Spleen (tissue), 11 donors: ENCODE measurements at regions not wholly inside any gene's neighbourhood (a gene's known extent, or its start where the extent isn't known, plus 50 kb on each side); places are given as distances from the start of the nearest gene placed in this dataset.

ENCODE experiments used
- DNase-seq: peaks from one replicate; pipeline ENCODE4 v3.0.0-alpha.2; 2020
- H3K27ac ChIP-seq, 8 donors: fragments of 200-600 bp; sonication (generic) in 7 of 8; 1 replicate in 4 of 8; 2 replicates in 4 of 8; pipeline versions ENCODE4 v1.5.0 to v1.8.0; 2016 to 2021; ENCODE audit warnings: inconsistent platforms in 4 of 8, mild to moderate bottlenecking in 4 of 8, moderate library complexity in 1 of 8
- H3K27me3 ChIP-seq, 7 donors: fragments of 200-600 bp; sonication (generic) in 6 of 7; replicated peaks in 1 of 7; 1 replicate in 4 of 7; 2 replicates in 3 of 7; pipeline versions ENCODE4 v1.5.0 to v1.8.0; 2016 to 2021; ENCODE audit warnings: inconsistent platforms in 3 of 7, mild to moderate bottlenecking in 1 of 7
- H3K36me3 ChIP-seq, 6 donors: fragments of 200-600 bp; sonication (generic) in 5 of 6; 1 replicate in 4 of 6; 2 replicates in 2 of 6; pipeline versions ENCODE4 v1.5.0 to v1.8.0; 2016 to 2021; ENCODE audit warnings: inconsistent platforms in 2 of 6
- H3K4me1 ChIP-seq, 6 donors: fragments of 200-600 bp; sonication (generic) in 5 of 6; 1 replicate in 3 of 6; 2 replicates in 3 of 6; pipeline versions ENCODE4 v1.5.0 to v1.8.0; 2016 to 2021; ENCODE audit warnings: inconsistent platforms in 3 of 6
- H3K4me3 ChIP-seq, 8 donors: fragments of 200-600 bp; sonication (generic) in 7 of 8; 1 replicate in 4 of 8; 2 replicates in 4 of 8; pipeline versions ENCODE4 v1.5.0 to v1.8.0; 2016 to 2021; ENCODE audit warnings: inconsistent platforms in 4 of 8, mild to moderate bottlenecking in 4 of 8, moderate library complexity in 2 of 8
- H3K9me3 ChIP-seq, 8 donors: fragments of 200-600 bp; sonication (generic) in 7 of 8; 1 replicate in 4 of 8; 2 replicates in 4 of 8; pipeline versions ENCODE4 v1.5.0 to v1.8.0; 2016 to 2021; ENCODE audit warnings: inconsistent platforms in 4 of 8
- POLR2A ChIP-seq, 3 donors: fragments of 450-650 bp; IDR thresholded peaks; one replicate each; pipeline ENCODE4 v1.5.1; 2017; ENCODE audit warnings: antibody characterized with exemption in 3 of 3, mild to moderate bottlenecking in 1 of 3
- POLR2AphosphoS5 ChIP-seq, 3 donors: sonication (generic); formaldehyde crosslinking; IDR thresholded peaks; one replicate each; pipeline ENCODE4 v1.5.1; 2017; ENCODE audit warnings: antibody characterized with exemption in 3 of 3
- WGBS, 5 donors: extraction: QIAGEN DNeasy Blood & Tissue Kit in 3 of 5; methylation state at CpG; one replicate each; pipeline versions ENCODE4 v1.1.5 to v1.1.7; 2013 to 2018; 5-methylcytosine and 5-hydroxymethylcytosine counted together
- intact Hi-C: fragments of 100-400 bp; cut with DNase I; formaldehyde crosslinking; loops from one replicate; pipeline ENCODE4 v1.15.0; 2023; ENCODE audit warnings: low total_unique reads
- TF ChIP-seq, protein P1 (sequence below), 11 experiments: fragments of 200-600 bp in 7 of 11; fragments of 450-650 bp in 4 of 11; sonication (generic) in 4 of 11; IDR thresholded peaks in 8 of 11; conservative IDR thresholded peaks in 3 of 11; 1 replicate in 7 of 11; 2 replicates in 4 of 11; pipeline versions ENCODE4 v1.4.0 to v1.8.0; 2016 to 2021; ENCODE audit warnings: antibody characterized with exemption in 11 of 11, inconsistent platforms in 4 of 11, mild to moderate bottlenecking in 1 of 11
- donor health status: healthy with polysubstance abuse.
- donor health status: DM: no; HTN: no; CAD: no; lungs with moderate emphysema.
- donor health status: DM: no; HTN: no; CAD: no.
- donor health status: Bipolar disorder and iron deficiency.
- donor health status: healthy.
- donor health status: DM: no; HTN: no; CAD: no.
- donor health status: DM: yes; HTN: yes; CAD: no.

DNA sequence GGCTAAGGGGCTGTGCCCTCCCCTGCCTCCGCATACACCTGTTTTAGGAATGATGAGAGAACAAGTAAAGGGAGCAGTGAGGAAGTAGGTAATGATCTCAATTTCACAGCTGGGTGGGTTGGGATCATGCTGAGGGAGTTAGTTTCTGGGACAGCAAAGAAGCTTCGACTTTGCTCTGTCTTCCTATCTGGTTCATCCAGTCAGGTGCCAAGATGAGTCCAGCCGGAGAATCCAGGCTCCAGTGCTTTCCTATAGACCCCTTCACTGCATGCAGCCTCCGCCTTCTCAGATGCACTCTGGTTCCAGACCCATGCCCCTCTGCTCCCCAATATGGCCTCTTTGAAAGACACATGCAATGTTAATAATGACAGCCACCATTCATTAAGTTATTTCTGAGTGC is 119.1 kb upstream of the NCAM1 start:
- no peaks in the 10 kb centered on the region for H3K36me3 ChIP-seq
- TF ChIP-seq POLR2A (IDR thresholded peaks at IDR 0.05) = no peak
- TF ChIP-seq, protein P1, sequence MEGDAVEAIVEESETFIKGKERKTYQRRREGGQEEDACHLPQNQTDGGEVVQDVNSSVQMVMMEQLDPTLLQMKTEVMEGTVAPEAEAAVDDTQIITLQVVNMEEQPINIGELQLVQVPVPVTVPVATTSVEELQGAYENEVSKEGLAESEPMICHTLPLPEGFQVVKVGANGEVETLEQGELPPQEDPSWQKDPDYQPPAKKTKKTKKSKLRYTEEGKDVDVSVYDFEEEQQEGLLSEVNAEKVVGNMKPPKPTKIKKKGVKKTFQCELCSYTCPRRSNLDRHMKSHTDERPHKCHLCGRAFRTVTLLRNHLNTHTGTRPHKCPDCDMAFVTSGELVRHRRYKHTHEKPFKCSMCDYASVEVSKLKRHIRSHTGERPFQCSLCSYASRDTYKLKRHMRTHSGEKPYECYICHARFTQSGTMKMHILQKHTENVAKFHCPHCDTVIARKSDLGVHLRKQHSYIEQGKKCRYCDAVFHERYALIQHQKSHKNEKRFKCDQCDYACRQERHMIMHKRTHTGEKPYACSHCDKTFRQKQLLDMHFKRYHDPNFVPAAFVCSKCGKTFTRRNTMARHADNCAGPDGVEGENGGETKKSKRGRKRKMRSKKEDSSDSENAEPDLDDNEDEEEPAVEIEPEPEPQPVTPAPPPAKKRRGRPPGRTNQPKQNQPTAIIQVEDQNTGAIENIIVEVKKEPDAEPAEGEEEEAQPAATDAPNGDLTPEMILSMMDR (IDR thresholded peaks at IDR 0.05 in 8 of 11, conservative IDR thresholded peaks at IDR 0.05 in 3 of 11) = no peak
- no peak for TF ChIP-seq POLR2AphosphoS5 (IDR thresholded peaks at IDR 0.05)
- H3K27me3 ChIP-seq = no peaks in the 10 kb centered on the region
- no peak overlapping the region for H3K4me3 ChIP-seq
- WGBS, 5 donors = 82 to 88% (median 85%) methylated on average over 4 of the region's 4 CpGs
- intact Hi-C loops = no loop called here
- no peak overlapping the region for H3K27ac ChIP-seq
- H3K9me3 ChIP-seq = no peaks in the 10 kb centered on the region
- no peaks in the 10 kb centered on the region for H3K4me1 ChIP-seq
- no peak for DNase-seq

GRCh38 chr11:112844517-112844916 is 116.7 kb upstream of the NCAM1 start:
- H3K36me3 ChIP-seq = no peaks in the 10 kb centered on the region
- H3K27ac ChIP-seq = no peak overlapping the region
- H3K4me1 ChIP-seq = no peaks in the 10 kb centered on the region
- no peaks in the 10 kb centered on the region for H3K27me3 ChIP-seq
- TF ChIP-seq POLR2A (IDR thresholded peaks at IDR 0.05) = no peak
- no peak for TF ChIP-seq POLR2AphosphoS5 (IDR thresholded peaks at IDR 0.05)
- TF ChIP-seq, protein P1 (IDR thresholded peaks at IDR 0.05 in 8 of 11, conservative IDR thresholded peaks at IDR 0.05 in 3 of 11) = no peak
- H3K4me3 ChIP-seq = no peak overlapping the region
- intact Hi-C loops = no loop called here
- H3K9me3 ChIP-seq = peaks cover 0 to 9% (median 0%) of the 10 kb centered on the region in 8 donors
- no peak for DNase-seq

DNA sequence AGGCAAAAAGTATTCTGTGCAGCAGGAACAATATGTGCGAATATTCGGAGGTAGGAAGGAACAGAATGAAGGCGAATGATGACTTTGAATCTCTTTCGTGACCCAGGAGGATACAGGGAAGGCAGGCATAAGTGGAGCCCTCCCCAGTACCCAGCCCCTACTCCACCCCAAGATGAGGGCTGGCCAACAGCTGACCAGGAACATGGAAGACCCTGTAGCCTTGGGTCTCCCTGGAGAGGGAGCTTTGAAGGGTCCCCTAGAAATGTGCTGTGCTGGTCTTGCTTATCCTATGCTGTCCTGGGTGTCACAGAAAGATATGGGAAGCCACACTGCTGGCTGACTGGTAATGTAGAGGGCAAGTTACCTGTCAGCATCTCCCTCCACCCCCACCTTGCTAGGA is 113.7 kb upstream of the NCAM1 start:
- intact Hi-C loops = no loop called here
- peaks cover 0 to 9% (median 0%) of the 10 kb centered on the region in 7 donors for H3K27me3 ChIP-seq
- H3K27ac ChIP-seq = no peak overlapping the region
- H3K4me3 ChIP-seq = no peak overlapping the region
- no peaks in the 10 kb centered on the region for H3K4me1 ChIP-seq
- TF ChIP-seq, protein P1 (IDR thresholded peaks at IDR 0.05 in 8 of 11, conservative IDR thresholded peaks at IDR 0.05 in 3 of 11) = no peak
- no peak for TF ChIP-seq POLR2AphosphoS5 (IDR thresholded peaks at IDR 0.05)
- no peak for TF ChIP-seq POLR2A (IDR thresholded peaks at IDR 0.05)
- no peaks in the 10 kb centered on the region for H3K36me3 ChIP-seq
- DNase-seq = no peak
- WGBS, 5 donors = 85 to 97% (median 89%) methylated on average over 4 of the region's 4 CpGs
- H3K9me3 ChIP-seq = peaks cover 0 to 9% (median 0%) of the 10 kb centered on the region in 8 donors

- Histone ChIP-seq H3K4me1 (no peaks in the 10 kb centered on the region), H3K9me3 (peaks cover 0 to 9% (median 0%) of the 10 kb centered on the region in 8 donors), H3K4me3 (no peak overlapping the region), H3K36me3 (no peaks in the 10 kb centered on the region), H3K27ac (no peak overlapping the region), H3K27me3 (peaks cover 0 to 21% (median 0%) of the 10 kb centered on the region in 7 donors)
- no peak for DNase-seq
- TF ChIP-seq, protein P1 (IDR thresholded peaks at IDR 0.05 in 8 of 11, conservative IDR thresholded peaks at IDR 0.05 in 3 of 11) = no peak
- TF ChIP-seq POLR2A (IDR thresholded peaks at IDR 0.05) (no peak), POLR2AphosphoS5 (IDR thresholded peaks at IDR 0.05) (no peak)
- 76 to 90% (median 84%) methylated on average over 5 of the region's 5 CpGs for WGBS, 5 donors
- intact Hi-C loops = no loop called here
Measured at GRCh38 chr11:112852143-112852866, 108.9 kb upstream of the NCAM1 start.
